Fibroblast of skin of scalp (primary cell): ENCODE measurements at regions not wholly inside any gene's neighbourhood (a gene's known extent, or its start where the extent isn't known, plus 50 kb on each side); places are given as distances from the start of the nearest gene placed in this dataset.
"Not testable (repeated sequence)": the region's sequence is repeated elsewhere in the genome, so short reads cannot be mapped to it uniquely, and the experiment has no call there.

Experiments
- DNase-seq: peaks from one replicate; pipeline ENCODE4 v3.0.0-alpha.2; 2013

- DNase-seq: no peak
Measured at GRCh38 chr13:79862515-79862914, 381.6 kb downstream of the NDFIP2 start.

GRCh38 chr13:79861731-79862130 is 380.8 kb downstream of the NDFIP2 start:
- no peak for DNase-seq

DNA sequence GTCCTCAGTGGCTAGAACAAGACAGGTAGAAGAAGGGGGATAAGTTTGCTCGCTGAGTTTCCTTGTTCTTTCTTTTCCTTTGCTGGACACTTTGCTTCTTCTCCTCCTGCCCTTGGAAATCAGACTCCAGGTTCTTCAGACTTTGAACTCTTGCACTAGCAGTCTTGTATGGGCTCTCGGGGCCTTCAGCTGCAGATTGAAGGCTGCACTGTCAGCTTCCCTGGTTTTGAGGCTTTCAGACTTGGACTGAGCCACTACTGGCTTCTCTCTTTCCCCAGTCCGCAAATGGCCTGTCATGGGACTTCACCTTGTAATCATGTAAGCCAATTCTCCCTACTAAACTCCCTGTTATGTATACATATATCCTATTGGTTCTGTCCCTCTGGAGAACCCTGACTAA is 379.8 kb downstream of the NDFIP2 start:
- DNase-seq: no peak

DNA sequence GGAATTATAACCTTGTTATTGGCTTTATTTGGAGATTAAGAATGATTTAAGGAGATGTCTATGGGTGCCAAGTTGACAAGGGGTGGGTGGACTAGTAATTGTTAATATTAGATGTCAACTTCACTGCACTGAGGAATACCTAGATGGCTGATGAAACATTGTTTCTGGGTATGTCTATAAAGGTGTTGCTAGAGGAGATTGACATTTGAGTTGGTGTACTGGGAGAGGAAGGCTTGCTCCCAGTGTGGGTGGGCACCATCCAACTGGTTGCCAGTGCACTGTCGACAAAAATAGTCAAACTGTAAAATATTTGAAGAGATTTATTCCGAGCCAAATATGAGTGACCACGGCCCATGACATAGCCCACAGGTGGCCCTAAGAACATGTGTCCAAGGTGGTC is 378.8 kb downstream of the NDFIP2 start:
- DNase-seq: no peak

DNA sequence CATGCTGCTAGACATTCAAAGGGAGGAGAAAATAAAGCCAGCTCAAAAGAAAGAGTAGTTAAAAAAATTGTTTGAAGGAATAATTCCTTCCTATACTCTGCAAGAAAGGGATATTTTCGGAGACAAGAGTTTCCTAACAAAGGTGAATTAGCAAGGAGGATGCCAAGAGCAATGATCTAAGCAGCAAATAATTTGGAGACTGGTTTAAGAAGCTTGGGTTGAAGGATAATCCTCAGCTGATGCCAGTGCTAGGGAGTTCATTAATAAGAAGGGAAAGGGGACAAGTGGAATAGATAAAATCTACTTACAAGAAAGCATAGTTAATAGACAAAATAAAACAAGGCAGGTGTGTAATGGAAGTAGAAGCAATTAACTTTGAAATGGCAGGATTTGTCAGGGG is 372.3 kb downstream of the NDFIP2 start:
- no peak for DNase-seq

DNA sequence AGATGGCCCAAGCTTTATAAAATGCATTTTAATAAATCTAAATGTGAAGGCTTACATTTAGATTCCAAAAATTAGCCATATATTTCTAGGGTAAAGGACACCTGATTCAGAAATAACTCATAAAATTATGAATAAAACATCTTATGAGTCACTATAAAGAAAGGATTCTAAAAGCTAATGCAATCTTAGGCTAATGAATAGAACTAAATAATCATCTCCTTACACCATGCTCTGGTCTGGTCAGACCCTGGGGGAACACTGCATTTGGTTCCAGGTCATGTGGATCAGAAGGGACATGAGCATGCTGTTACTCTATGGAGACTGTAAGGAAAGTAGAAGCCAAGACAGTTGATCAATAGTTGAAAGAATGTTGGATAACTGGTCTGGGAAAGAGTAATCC is 370.4 kb downstream of the NDFIP2 start:
- no peak for DNase-seq

- DNase-seq: no peak
Measured at GRCh38 chr13:79847882-79848592, 367.1 kb downstream of the NDFIP2 start.

DNA sequence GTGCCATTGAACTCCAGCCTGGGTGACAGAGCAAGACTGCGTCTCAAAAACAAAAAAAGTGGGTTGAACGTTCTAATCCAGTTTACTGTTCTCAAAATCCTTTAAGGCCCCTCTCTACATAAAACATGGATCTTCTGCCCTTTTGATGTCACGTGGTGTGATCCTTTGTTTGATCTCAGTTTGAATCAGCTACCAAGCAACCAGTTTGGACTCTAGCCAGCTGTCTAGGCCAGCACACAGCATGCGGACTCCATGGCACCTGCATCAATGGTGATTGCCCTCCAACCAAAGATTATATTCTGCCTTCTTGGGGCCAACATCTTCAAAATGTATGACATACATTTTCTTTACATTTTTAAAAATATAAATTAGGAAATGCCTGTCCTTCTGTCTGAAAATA is 365.4 kb downstream of the NDFIP2 start:
- no peak for DNase-seq

DNA sequence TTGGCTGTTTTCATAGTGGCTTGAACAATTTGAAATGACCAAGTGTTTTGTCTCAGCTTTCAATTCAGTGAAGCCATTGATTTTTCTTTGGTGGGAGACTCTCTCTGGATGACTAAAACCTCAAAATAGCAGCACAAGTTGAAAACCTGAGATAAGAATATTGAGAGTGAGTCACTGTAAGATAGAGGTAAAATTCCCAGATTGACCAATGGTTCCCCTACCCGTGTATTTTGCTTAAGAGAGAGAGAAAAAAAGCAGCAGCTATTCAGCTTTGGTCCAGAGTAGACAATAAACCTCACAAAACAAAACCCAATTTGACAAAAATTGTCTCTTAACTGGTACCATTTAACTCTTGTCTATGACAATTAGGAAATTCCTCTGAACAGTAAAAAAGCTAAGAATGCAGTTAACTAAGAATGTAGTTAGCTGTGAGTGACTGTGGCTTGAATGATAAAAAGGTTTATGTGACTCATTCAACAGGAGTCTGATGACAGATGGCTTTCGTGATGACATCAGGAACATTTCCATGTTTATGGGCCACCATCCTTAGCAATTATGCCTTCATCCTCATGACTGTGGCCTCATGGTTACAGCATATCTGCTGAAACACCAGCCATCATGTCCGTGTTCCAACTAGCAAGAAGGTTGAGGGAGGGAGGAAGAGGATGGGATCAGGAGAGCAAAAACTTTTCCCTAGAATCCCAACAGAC is 356.9 kb downstream of the NDFIP2 start:
- peak; percentile 49 for DNase-seq

DNA sequence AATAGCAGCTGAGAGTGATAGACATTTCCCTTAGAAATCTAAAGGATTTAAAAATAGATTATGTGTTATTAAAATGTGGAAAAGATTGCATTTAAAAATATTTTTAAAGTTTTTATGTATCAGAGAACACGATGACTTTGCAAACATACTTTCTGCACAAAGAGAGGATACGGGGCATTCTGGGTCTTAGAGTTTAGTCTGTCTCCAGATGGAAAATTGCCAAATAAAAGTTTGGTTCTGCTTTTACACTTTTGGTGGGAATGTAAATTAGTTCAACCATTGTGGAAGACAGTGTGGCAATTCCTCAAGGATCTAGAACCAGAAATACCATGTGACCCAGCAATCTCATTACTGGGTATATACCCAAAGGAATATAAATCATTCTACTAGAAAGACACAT is 355.2 kb downstream of the NDFIP2 start:
- not testable (repeated sequence) for DNase-seq

GRCh38 chr13:79834876-79835275 is 353.9 kb downstream of the NDFIP2 start:
- DNase-seq: no peak

GRCh38 chr13:79833991-79834390 is 353.0 kb downstream of the NDFIP2 start:
- DNase-seq: no peak

DNA sequence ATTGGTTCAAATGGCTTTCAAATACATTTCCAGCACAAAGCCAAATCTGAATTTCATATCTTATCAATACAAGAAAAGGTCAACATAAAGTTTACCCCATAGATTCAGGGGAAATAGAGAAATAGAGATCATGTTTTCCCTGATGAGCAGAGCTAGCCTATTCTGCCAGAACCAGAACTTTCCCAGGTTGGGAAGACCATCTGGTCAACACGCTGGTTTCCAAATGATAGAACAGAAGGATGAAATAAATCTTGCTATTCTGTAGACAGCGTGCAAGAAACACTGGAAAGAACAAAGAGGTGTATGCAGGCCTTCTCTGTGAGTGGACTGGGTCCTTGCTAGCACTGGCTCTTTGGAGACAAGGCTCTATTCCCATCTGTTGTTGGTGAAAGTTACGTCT is 350.6 kb downstream of the NDFIP2 start:
- DNase-seq: no peak

DNA sequence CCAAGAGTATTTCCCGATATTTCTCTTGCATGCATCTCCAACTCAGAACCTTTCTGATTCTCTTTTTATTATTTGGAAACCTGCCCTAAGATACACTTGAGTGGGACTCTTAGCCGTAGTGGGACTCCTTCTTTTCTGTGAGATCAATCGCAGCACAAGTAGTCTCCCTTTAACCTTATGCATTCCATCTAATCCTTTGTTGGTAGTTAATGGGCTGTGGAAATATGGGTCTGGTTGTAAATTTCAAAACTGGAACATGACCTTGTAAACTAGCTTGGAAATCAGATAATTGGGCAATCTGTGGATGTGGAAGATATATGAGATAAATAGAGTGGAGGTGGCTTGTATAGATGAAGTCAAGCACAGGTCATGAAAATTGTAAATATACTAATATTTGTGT is 350.0 kb downstream of the NDFIP2 start:
- DNase-seq: no peak

GRCh38 chr13:79830426-79830825 is 349.5 kb downstream of the NDFIP2 start:
- DNase-seq: no peak

GRCh38 chr13:79829880-79830279 is 348.9 kb downstream of the NDFIP2 start:
- DNase-seq: no peak

- no peak for DNase-seq
Measured at GRCh38 chr13:79825959-79826358, 345.0 kb downstream of the NDFIP2 start.

DNA sequence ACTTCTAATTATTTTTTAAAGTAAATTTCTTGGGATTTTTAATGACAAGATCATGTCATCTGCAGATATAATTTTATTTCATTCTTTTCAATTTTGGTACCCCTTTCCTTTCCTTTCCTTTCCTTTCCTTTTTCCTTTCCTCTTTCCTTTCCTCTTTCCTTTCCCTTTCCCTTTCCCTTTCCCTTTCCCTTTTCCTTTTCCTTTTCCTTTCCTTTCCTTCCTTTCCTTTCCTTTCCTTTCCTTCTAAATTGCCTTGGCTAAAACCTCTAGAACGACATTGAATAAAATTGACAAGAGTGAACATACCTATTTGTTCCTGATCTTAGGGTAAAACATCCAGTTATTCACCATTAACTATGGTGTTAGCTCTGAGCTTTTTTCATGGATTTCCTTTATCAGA is 334.1 kb downstream of the NDFIP2 start:
- DNase-seq: no peak

DNA sequence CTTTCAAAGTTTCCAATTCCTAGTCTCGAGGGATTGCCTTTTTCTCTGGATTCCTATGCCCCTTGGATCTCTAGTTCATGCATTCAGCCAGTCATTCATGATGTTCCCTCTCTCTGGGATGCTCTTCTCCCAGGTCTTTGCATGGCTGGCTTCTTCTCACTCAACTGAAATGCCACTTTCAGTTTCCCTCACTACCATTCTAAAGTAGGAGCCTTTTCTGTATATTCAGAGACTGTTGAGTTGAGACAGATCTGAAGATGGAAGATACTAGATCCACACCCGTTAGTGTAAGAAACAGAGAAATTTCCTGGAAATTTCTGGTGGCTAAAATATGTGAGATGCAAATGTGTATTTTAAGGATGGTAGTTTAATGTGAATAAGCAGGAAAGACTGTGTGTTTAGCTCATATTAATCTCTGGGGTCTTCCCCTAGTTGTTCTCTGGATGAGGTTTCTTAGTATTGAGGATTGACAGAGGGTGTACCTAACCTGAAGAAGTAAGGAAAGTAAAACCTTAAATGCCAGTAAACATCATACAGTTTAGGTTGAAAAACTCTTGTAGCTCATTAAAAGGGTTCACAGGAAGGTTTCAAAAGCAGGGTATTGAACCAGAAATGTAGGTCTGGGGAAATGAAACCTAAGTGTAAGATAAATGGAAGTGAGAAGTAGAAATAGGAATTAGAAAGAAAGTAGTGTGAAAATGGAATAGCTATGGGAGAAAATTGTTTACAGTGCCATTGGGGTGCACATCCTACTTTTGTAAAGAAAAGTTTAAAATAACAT is 331.3 kb downstream of the NDFIP2 start:
- DNase-seq: no peak

DNA sequence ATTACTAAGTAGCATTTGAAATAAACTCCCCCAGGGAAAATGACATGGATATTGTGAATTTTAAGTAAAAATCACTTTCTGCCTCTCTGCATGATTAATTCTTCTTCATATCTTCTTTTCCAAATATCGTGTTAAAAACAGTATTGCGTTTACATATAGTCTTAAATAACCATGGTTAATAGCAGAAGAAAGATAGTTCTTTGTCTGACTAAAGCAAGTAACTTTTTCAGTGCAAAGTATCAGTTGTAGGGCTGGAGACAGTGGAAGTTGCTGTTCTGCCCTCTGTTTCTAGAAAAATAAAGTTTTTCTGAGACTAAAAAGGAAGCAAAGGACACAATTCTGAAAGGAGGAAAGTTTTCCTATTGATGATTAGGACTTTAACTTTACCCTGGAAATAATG is 330.2 kb downstream of the NDFIP2 start:
- DNase-seq: no peak

DNA sequence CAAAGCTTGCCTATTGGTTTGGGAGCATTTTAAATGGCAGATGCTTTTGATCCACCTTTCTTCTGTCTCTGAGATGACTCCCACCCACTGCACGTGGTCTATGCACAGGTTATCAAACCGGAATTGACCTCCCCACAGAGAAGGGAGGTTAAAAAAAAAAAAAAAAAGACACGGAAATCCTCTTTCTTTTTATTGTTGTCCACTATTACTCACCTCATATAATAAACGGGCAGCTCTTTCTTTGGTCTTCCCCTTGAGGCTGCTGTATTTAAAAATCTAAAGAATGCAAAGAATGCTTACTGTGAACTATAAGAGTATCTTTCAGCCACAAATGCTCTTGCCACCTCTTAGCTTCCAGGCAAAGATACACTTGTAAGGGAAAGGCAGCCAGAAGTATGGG is 329.7 kb downstream of the NDFIP2 start:
- DNase-seq: peak; percentile 61

GRCh38 chr13:79810018-79810417 is 329.1 kb downstream of the NDFIP2 start:
- no peak for DNase-seq

- DNase-seq: no peak
Measured at GRCh38 chr13:79808475-79808874, 327.5 kb downstream of the NDFIP2 start.

DNA sequence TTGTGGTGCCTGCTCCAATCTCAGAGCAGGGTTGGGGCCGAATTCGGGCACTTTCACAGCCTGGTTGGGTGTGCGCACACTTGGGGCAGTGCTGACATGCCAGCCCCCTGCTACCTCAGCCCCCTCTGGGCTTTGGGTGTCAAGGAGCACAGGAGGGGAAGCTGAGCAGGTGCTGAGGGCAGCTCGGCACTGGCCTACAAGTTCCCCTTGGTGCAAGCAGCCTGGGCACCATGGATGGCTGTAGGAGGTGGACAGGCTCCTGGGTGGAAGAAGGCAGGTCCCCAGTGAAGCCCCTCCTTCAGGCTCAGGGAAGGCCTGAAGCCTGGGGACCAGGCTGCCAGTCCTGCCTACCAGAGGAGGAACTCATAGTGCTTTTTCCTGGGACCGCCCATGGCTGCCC is 326.6 kb downstream of the NDFIP2 start:
- DNase-seq: no peak
